Smooth muscle cell (in vitro differentiated cells): ENCODE measurements at regions not wholly inside any gene's neighbourhood (a gene's known extent, or its start where the extent isn't known, plus 50 kb on each side); places are given as distances from the start of the nearest gene placed in this dataset.

ENCODE experiments used
- DNase-seq: peaks from one replicate; lab custom pipeline; 2025; ENCODE audit not compliant: unreplicated experiment; lab: John Stamatoyannopoulos, UW
- H2AFZ ChIP-seq: fragments of 200-600 bp; sonication (generic); 2 replicates; pipeline ENCODE4 v1.6.0; 2016; ENCODE audit warnings: antibody characterized with exemption, low read depth, mild to moderate bottlenecking
- H3F3A ChIP-seq: fragments of 200-600 bp; sonication (generic); 2 replicates; pipeline ENCODE4 v1.6.0; 2017; ENCODE audit warnings: antibody characterized with exemption, low read depth
- H3K27ac ChIP-seq: fragments of 200-600 bp; sonication (generic); 2 replicates; pipeline ENCODE4 v1.5.1; 2016; ENCODE audit warnings: low read depth, mild to moderate bottlenecking
- H3K27me3 ChIP-seq: fragments of 200-600 bp; sonication (generic); 2 replicates; pipeline ENCODE4 v1.6.1; 2016; ENCODE audit warnings: low read depth, mild to moderate bottlenecking
- H3K36me3 ChIP-seq: fragments of 200-600 bp; sonication (generic); 2 replicates; pipeline ENCODE4 v1.5.1; 2016; ENCODE audit warnings: low read depth
- H3K4me1 ChIP-seq: fragments of 200-600 bp; sonication (generic); 2 replicates; pipeline ENCODE4 v1.5.1; 2016; ENCODE audit warnings: low read depth
- H3K4me2 ChIP-seq: fragments of 200-600 bp; sonication (generic); 2 replicates; pipeline ENCODE4 v1.6.0; 2016; ENCODE audit warnings: mild to moderate bottlenecking
- H3K4me3 ChIP-seq: fragments of 200-600 bp; sonication (generic); 2 replicates; pipeline ENCODE4 v1.5.1; 2016; ENCODE audit warnings: mild to moderate bottlenecking
- H3K79me2 ChIP-seq: fragments of 200-600 bp; sonication (generic); 2 replicates; pipeline ENCODE4 v1.6.0; 2016; ENCODE audit warnings: low read depth, mild to moderate bottlenecking
- H3K9ac ChIP-seq: fragments of 200-600 bp; sonication (generic); 2 replicates; pipeline ENCODE4 v1.6.0; 2016; ENCODE audit warnings: low read depth
- H3K9me3 ChIP-seq: fragments of 200-600 bp; sonication (generic); replicated peaks from 2 replicates; pipeline ENCODE4 v1.5.1; 2016; ENCODE audit warnings: low read depth
- H4K20me1 ChIP-seq: fragments of 200-600 bp; sonication (generic); 2 replicates; pipeline ENCODE4 v1.6.0; 2016; ENCODE audit warnings: low read depth
- CTCF ChIP-seq: fragments of 200-600 bp; sonication (generic); IDR thresholded peaks from 2 replicates; pipeline ENCODE4 v1.5.1; 2017; ENCODE audit warnings: borderline replicate concordance, mild to moderate bottlenecking, antibody characterized with exemption; ENCODE audit not compliant: insufficient read depth, poor library complexity, severe bottlenecking
- WGBS: methylation state at CpG from one replicate; pipeline ENCODE4 v1.1.7; 2016; ENCODE audit warnings: low lambda C conversion rate; 5-methylcytosine and 5-hydroxymethylcytosine counted together

GRCh38 chr12:59079472-59079871 is 159.2 kb upstream of the LRIG3 start:
- H3K4me2 ChIP-seq = no peak overlapping the region
- WGBS = 89% methylated on average over 4 of the region's 4 CpGs

DNA sequence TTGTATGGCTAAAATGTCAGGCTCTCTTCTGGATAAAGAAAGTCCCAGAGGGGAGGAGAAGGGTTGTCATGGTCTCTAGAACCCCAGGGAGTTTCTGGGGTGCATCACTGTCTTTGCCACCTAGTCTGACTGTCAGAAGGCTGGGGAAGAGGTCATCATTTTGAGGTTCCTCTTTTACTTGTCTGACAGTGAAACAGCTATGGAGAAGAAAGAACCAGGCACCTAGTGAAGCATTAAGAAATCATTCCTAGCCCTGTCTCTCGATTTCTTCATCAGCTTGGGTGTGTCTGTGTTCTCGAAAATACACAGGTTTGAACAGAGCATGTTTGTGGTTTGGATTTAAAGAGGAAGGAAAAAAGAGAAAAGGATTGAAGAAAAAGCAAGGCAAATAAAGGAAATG is 158.7 kb upstream of the LRIG3 start:
- DNase-seq = no peak
- Histone ChIP-seq H3K27ac (no peak overlapping the region), H3K36me3 (no peaks in the 10 kb centered on the region), H4K20me1 (no peaks in the 10 kb centered on the region), H3K4me1 (peaks cover 4% of the 10 kb centered on the region), H3K4me2 (no peak overlapping the region), H3K9ac (no peak overlapping the region), H3K9me3 (no peaks in the 10 kb centered on the region), H3K4me3 (no peak overlapping the region), H3F3A (peaks cover 4% of the 10 kb centered on the region), H3K27me3 (no peaks in the 10 kb centered on the region), H2AFZ (no peak overlapping the region), H3K79me2 (no peaks in the 10 kb centered on the region)
- 81% methylated on average over 2 of the region's 2 CpGs for WGBS
- TF ChIP-seq CTCF = no peak

More at GRCh38 chr12:59079472-59079871, 159.2 kb upstream of the LRIG3 start:
- H3K79me2 ChIP-seq = no peaks in the 10 kb centered on the region
- no peaks in the 10 kb centered on the region for H3K9me3 ChIP-seq
- no peak overlapping the region for H3K4me3 ChIP-seq
- DNase-seq = no peak
- no peaks in the 10 kb centered on the region for H3K36me3 ChIP-seq
- H3F3A ChIP-seq = peaks cover 4% of the 10 kb centered on the region
- no peak overlapping the region for H2AFZ ChIP-seq
- H4K20me1 ChIP-seq = no peaks in the 10 kb centered on the region
- TF ChIP-seq CTCF = no peak
- no peak overlapping the region for H3K9ac ChIP-seq
- no peak overlapping the region for H3K27ac ChIP-seq
- H3K4me1 ChIP-seq = peaks cover 8% of the 10 kb centered on the region
- no peaks in the 10 kb centered on the region for H3K27me3 ChIP-seq

GRCh38 chr12:59077575-59078426 is 157.5 kb upstream of the LRIG3 start:
- Histone ChIP-seq H4K20me1 (no peaks in the 10 kb centered on the region), H3K27ac (peak overlapping the region; percentile 5), H3F3A (peaks cover 4% of the 10 kb centered on the region), H3K4me1 (no peaks in the 10 kb centered on the region), H3K4me3 (no peak overlapping the region), H3K9me3 (no peaks in the 10 kb centered on the region), H2AFZ (no peak overlapping the region), H3K4me2 (no peak overlapping the region), H3K27me3 (no peaks in the 10 kb centered on the region), H3K36me3 (no peaks in the 10 kb centered on the region), H3K79me2 (no peaks in the 10 kb centered on the region), H3K9ac (no peak overlapping the region)
- no peak for TF ChIP-seq CTCF
- 62% methylated on average over 6 of the region's 6 CpGs for WGBS
- DNase-seq = no peak

- Histone ChIP-seq H2AFZ (no peak overlapping the region), H3K4me1 (no peaks in the 10 kb centered on the region), H3K4me3 (no peak overlapping the region), H3K27me3 (no peaks in the 10 kb centered on the region), H4K20me1 (no peaks in the 10 kb centered on the region), H3F3A (peaks cover 4% of the 10 kb centered on the region), H3K36me3 (no peaks in the 10 kb centered on the region), H3K4me2 (no peak overlapping the region), H3K27ac (peak overlapping the region; percentile 5), H3K79me2 (no peaks in the 10 kb centered on the region), H3K9me3 (no peaks in the 10 kb centered on the region), H3K9ac (no peak overlapping the region)
- DNase-seq = no peak
- WGBS = 50% methylated on average over 3 of the region's 3 CpGs
- no peak for TF ChIP-seq CTCF
Observed at GRCh38 chr12:59077153-59077552, 156.8 kb upstream of the LRIG3 start.
